Muscle layer of colon (tissue), 2 donors: ENCODE measurements at regions not wholly inside any gene's neighbourhood (a gene's known extent, or its start where the extent isn't known, plus 50 kb on each side); places are given as distances from the start of the nearest gene placed in this dataset.

Experiments
- H3K27ac ChIP-seq: one replicate; pipeline ENCODE4 v1.7.0; 2013; ENCODE audit warnings: low read depth, mild to moderate bottlenecking, low read length, moderate library complexity
- H3K27me3 ChIP-seq, 2 donors: one replicate each; pipeline ENCODE4 v1.7.0; 2013; ENCODE audit warnings: low read length in 2 of 2, mild to moderate bottlenecking in 2 of 2; ENCODE audit not compliant: insufficient read depth in 2 of 2, control insufficient read depth in 1 of 2
- H3K36me3 ChIP-seq: one replicate; pipeline ENCODE4 v1.7.0; 2013; ENCODE audit warnings: mild to moderate bottlenecking, low read length; ENCODE audit not compliant: insufficient read depth
- H3K4me1 ChIP-seq: one replicate; pipeline ENCODE4 v1.7.0; 2013; ENCODE audit warnings: mild to moderate bottlenecking, low read length; ENCODE audit not compliant: insufficient read depth
- H3K4me3 ChIP-seq, 2 donors: one replicate each; pipeline ENCODE4 v1.7.0; 2013; ENCODE audit warnings: low read length in 2 of 2, low read depth in 1 of 2, mild to moderate bottlenecking in 1 of 2, moderate library complexity in 1 of 2
- H3K9ac ChIP-seq: one replicate; pipeline ENCODE4 v1.7.0; 2013; ENCODE audit warnings: low read length
- H3K9me3 ChIP-seq: one replicate; pipeline ENCODE4 v1.7.0; 2013; ENCODE audit warnings: mild to moderate bottlenecking, low read length
- donor health status: abdominal sarcoma.
- donor health status: Adenocarcinoma of cecum.

DNA sequence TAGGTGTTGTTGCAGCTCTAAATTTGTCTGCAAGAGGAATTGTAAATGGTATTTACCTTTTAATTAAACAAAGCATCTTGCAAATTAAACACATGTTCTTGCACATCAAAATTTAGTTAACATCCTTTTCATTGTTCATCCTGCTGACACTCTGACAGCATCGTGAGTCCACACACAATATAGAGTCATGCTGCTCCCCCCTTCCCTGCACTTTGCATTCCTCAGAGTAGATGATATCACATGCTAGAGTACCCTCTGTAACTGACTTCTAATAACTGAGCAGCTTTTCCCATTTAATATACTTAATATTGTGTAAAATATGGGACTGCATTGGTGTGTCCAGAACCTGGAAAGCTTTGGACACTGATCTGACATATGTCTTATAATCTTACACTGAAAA lies 138.8 kb upstream of the DPYD start:
- Histone ChIP-seq H3K9ac (no peak overlapping the region), H3K27me3 (peaks cover 0 to 4% of the 10 kb centered on the region in 2 donors), H3K36me3 (no peaks in the 10 kb centered on the region), H3K4me1 (no peaks in the 10 kb centered on the region), H3K9me3 (no peaks in the 10 kb centered on the region), H3K4me3 (no peak overlapping the region), H3K27ac (no peak overlapping the region)

- Histone ChIP-seq H3K27ac (no peak overlapping the region), H3K9ac (no peak overlapping the region), H3K27me3 (peaks cover 2 to 6% of the 10 kb centered on the region in 2 donors), H3K36me3 (no peaks in the 10 kb centered on the region), H3K9me3 (no peaks in the 10 kb centered on the region), H3K4me1 (no peaks in the 10 kb centered on the region), H3K4me3 (no peak overlapping the region)
These were observed 137.8 kb upstream of the DPYD start for GRCh38 chr1:98058676-98059075.

GRCh38 chr1:98057236-98057910 lies 136.5 kb upstream of the DPYD start:
- no peaks in the 10 kb centered on the region for H3K9me3 ChIP-seq
- H3K27me3 ChIP-seq: peaks cover 6 to 9% of the 10 kb centered on the region in 2 donors
- no peak overlapping the region for H3K9ac ChIP-seq
- no peaks in the 10 kb centered on the region for H3K4me1 ChIP-seq
- H3K36me3 ChIP-seq: no peaks in the 10 kb centered on the region
- no peak overlapping the region for H3K27ac ChIP-seq
- H3K4me3 ChIP-seq: no peak overlapping the region

GRCh38 chr1:98056781-98057180 lies 135.9 kb upstream of the DPYD start:
- Histone ChIP-seq H3K9me3 (no peaks in the 10 kb centered on the region), H3K27me3 (peaks cover 6 to 9% of the 10 kb centered on the region in 2 donors), H3K9ac (no peak overlapping the region), H3K36me3 (no peaks in the 10 kb centered on the region), H3K27ac (no peak overlapping the region), H3K4me3 (no peak overlapping the region), H3K4me1 (no peaks in the 10 kb centered on the region)

GRCh38 chr1:98055457-98055856 lies 134.6 kb upstream of the DPYD start:
- Histone ChIP-seq H3K36me3 (no peaks in the 10 kb centered on the region), H3K4me3 (no peak overlapping the region), H3K27ac (no peak overlapping the region), H3K27me3 (peaks cover 6 to 10% of the 10 kb centered on the region in 2 donors), H3K4me1 (no peaks in the 10 kb centered on the region), H3K9me3 (no peaks in the 10 kb centered on the region), H3K9ac (no peak overlapping the region)

DNA sequence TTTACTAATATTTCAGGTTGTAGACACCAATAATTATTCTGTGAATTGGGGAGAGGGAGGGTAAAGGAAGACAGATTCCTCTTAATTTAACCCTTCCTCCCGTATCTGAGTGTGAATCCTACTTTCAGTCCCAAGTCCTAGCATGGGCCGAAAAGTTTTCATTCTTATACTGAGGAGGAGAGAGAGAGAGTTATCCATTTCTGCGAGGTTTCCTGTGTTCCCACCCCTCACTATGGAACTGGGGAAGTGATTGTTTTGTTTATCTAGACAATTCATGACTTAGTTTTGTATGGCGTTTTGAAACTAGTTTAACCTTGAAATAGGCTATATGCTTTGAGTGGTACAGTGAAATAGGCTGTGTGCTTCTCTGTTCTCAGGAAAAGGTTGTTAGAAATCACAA lies 134.0 kb upstream of the DPYD start:
- Histone ChIP-seq H3K27me3 (peaks cover 7 to 16% of the 10 kb centered on the region in 2 donors), H3K36me3 (no peaks in the 10 kb centered on the region), H3K9me3 (no peaks in the 10 kb centered on the region), H3K4me3 (no peak overlapping the region), H3K27ac (no peak overlapping the region), H3K9ac (no peak overlapping the region), H3K4me1 (no peaks in the 10 kb centered on the region)

DNA sequence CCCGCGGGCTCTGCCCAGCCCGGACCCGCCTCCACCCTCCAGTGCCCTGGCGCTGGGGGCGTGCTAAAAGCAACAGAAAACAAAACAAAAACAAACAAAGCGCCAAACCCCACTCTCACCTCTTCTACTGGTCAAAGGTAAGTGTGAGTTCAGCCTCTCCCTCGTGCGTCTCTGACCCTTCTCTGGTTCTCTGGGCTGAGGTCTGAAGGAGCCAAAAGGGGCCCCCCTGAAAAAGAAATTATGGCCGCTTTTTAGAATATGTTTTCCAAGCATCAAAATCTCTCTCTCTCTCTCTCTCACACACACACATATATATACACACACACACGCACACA lies 133.5 kb upstream of the DPYD start:
- H3K27me3 ChIP-seq: peaks cover 11 to 20% of the 10 kb centered on the region in 2 donors

GRCh38 chr1:98053471-98054366 lies 132.9 kb upstream of the DPYD start:
- Histone ChIP-seq H3K9me3 (no peaks in the 10 kb centered on the region), H3K4me1 (peaks cover 8% of the 10 kb centered on the region), H3K27ac (no peak overlapping the region), H3K36me3 (no peaks in the 10 kb centered on the region), H3K4me3 (peak overlapping the region; percentile 51 to 57), H3K9ac (no peak overlapping the region), H3K27me3 (peaks cover 17 to 25% of the 10 kb centered on the region in 2 donors)

More for the DNA sequence above, 133.5 kb upstream of the DPYD start:
- H3K27ac ChIP-seq: no peak overlapping the region
- H3K9me3 ChIP-seq: no peaks in the 10 kb centered on the region
- peaks cover 2% of the 10 kb centered on the region for H3K4me1 ChIP-seq
- H3K4me3 ChIP-seq: peak overlapping the region; percentile 51 to 57
- H3K9ac ChIP-seq: no peak overlapping the region
- H3K36me3 ChIP-seq: no peaks in the 10 kb centered on the region

DNA sequence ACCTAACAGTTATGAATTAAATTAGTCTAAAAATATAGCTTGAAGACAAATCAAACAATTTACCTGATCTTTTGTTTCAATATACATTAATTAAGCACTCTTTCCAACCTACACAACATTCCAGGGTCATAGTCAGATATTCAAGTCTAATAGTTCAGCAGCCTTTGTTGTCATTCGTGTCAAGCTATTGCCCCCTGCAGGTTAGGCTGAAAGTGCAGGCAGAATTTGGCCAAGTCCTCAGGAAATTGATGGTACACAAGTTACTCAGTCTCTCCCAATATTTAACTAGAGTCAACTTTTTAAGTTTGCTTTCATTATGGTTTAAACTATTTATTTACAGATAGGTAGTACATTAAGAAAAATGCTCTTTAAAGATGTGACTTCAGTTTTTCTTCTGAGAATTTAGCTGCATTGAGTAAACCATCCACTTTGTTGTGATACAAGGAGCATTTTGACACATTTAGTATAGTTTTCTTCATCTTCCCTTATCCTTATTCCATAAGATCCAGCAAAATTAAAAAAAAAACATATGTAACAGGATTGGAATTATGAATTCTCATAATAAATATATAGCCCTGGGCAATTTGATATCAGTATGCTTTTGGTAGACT lies 130.3 kb upstream of the DPYD start:
- Histone ChIP-seq H3K9ac (no peak overlapping the region), H3K36me3 (no peaks in the 10 kb centered on the region), H3K4me1 (peaks cover 13% of the 10 kb centered on the region), H3K27ac (no peak overlapping the region), H3K4me3 (no peak overlapping the region), H3K27me3 (peaks cover 29 to 32% of the 10 kb centered on the region in 2 donors), H3K9me3 (no peaks in the 10 kb centered on the region)

DNA sequence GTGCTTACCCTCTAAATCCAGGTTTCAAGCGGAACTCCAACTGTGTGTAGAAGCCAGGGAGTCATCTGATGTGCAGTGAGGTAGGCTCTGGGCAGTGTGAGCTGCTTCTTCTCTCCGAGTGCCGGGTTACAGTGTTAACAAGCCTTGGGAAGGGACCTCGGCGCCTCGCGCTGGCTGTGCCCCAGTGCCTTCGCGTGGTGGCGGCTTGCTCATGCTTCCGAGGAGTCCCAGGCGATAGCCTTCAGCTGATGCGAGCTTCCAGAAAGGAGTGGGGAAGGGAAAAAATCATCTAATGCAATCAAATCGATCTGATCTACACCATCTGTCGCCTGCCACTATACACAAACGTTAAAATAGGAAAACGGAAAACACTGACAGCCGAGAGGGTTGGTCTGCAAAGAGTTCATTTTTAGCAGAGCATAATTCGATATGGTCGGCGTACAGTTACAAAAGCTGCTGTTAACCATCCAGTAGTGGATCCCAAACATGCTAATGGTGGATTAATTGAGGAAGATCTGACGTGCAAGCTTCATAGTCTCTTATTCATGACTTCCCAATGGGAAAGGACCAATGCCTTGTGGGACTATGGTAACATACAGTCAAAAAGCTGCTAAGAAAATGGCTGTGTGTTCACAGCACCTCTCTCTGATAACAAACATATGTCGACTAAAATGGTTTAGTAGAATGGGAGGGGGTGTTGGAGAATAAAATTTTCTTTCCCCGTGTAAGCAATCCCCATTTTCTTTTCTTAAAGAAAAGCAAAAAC lies 128.7 kb upstream of the DPYD start:
- H3K9me3 ChIP-seq: no peaks in the 10 kb centered on the region
- H3K4me3 ChIP-seq: no peak overlapping the region
- H3K9ac ChIP-seq: no peak overlapping the region
- no peaks in the 10 kb centered on the region for H3K36me3 ChIP-seq
- no peak overlapping the region for H3K27ac ChIP-seq
- H3K4me1 ChIP-seq: peaks cover 13% of the 10 kb centered on the region
- peaks cover 38 to 45% of the 10 kb centered on the region in 2 donors for H3K27me3 ChIP-seq

GRCh38 chr1:98048751-98049325 lies 128.0 kb upstream of the DPYD start:
- H3K27me3 ChIP-seq: peaks cover 43 to 50% of the 10 kb centered on the region in 2 donors
- no peaks in the 10 kb centered on the region for H3K36me3 ChIP-seq
- peaks cover 13% of the 10 kb centered on the region for H3K4me1 ChIP-seq
- no peaks in the 10 kb centered on the region for H3K9me3 ChIP-seq
- H3K27ac ChIP-seq: no peak overlapping the region
- H3K4me3 ChIP-seq: peak overlapping the region in 1 of 2 donors; percentile 35
- H3K9ac ChIP-seq: no peak overlapping the region
